EH (cell line): ENCODE measurements at regions not wholly inside any gene's neighbourhood (a gene's known extent, or its start where the extent isn't known, plus 50 kb on each side); places are given as distances from the start of the nearest gene placed in this dataset.
"Not testable (repeated sequence)": the region's sequence is repeated elsewhere in the genome, so short reads cannot be mapped to it uniquely, and the experiment has no call there.

Experiments used
- DNase-seq: peaks from one replicate; pipeline ENCODE4 v3.0.0-alpha.2; 2015; ENCODE audit warnings: low read depth

GRCh38 chr2:122020377-122020776 is 264.9 kb downstream of the TSN start:
- DNase-seq: no peak

- no peak for DNase-seq
Observed at GRCh38 chr2:122021941-122022340, 266.5 kb downstream of the TSN start.

DNA sequence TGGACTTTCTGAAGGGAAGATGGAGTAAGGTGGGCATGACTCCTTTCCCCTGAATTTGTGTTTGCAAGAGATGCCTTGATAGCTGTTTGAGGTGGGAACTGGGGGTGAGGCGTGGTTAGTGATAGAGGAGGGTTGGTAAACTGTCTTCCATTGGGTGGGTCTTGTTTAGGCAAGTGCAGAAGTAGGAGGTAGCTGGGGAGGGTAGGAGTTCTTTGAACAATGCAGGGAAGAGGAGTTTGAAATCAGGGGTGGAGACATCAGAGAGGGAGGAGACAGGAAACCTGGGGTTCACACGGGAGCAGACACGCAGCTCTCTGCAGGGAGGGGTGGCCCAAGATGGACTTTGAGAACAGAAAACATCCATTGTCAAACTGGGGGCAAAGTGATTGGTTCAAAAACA is 267.1 kb downstream of the TSN start:
- no peak for DNase-seq

DNA sequence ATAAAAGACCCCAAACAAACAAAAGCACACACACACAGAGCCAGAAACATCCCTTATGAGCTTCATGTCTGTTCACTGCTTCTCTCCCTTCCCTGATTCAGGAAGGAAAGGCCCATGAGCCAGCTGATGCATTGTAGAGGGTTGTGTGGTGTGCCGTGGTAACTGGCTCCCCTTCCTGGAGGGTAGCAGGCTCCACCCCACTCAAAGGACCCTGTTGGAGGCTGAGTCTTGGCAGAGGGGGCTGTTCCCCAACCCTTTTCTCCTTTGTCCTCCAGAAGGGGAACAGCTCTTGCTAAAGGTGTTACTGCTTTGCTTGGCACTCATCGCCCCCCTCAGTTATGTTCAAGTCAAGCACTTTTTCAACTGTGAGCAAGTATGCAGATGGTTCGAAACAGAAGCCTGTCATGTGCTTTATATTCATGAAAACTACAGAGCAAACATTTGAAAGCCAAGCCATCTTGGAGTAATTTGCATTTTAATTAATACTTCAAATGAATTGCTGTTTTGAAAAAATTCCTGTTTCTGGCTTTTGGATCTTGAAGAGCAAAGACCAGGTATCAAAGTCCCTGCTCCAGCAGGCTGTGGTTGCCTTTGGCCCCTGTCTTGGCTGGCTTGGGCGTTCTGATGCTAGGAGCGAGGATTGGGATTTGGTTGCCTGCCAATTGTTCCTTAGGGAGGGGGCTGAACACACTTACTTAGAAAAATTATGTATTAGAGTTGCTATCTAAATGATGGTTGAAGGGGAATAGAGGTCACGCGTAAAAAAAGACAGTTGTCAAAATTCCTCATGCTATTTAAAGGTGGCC is 267.8 kb downstream of the TSN start:
- no peak for DNase-seq

DNA sequence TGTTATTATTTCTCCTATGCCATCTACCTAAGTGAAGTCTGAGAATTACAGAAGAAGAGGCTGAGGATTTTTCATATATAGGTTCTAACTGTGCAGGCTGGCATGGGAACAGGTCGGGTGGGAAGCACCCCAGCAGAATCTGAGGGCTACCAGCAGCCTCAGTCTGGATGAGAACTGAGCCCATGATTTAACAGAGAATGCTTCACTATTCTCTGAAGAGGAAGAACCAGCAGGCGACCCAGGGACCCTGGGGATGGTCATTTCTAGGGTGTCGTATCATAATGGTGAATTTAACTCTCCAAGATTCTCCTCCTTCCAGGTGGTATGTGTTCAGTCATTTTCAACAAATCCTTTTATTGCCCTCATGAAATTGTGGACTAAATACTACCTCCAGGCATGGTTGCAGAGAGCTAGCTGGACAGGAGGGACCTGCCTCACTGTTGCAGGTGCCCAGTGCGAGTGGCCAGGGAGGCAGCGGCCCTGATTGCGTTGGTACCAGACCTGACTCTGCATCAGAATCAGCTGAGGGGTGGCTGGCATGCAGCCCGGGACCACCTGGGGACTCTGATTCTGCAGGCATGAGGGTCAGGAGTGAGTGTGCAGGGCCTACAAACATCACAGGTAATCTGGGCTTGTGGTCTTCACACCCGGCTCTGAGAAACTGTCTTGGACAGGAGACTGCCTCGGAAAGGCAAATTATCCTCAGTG is 272.2 kb downstream of the TSN start:
- DNase-seq: no peak

DNA sequence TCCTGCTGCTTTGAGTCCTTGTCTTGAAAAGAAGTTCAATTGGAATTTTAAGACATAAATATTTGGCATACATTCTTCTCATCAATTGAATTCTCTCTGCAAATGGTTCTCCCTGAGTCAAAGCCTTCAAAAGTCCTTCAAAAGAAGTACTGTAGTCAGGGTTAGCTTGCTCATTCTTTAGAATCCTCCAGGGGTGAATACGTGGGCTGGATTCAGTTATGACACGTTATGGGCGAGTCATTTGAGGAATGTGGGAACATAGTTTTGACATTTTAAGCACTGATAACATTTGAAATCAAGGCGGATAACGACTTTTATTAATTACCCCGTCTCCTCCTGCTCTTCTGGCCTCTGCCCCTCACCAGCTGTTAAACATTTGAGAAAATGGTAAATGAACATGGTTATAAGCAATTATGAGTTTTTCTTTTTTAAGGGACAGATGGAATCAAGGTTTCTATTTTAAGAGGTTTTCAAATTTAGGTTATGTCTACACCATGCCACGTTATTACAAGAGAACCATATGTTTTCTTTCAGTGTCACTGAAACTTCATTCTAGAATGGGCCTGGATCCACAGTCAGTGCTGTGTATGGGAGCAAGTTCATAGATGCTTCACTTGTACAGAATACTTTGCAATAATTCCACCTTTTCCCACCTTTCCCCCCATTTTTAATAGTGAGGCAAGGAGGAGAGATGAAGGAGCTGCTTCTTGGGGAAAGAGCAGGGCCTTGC is 273.1 kb downstream of the TSN start:
- peak; percentile 87 for DNase-seq

DNA sequence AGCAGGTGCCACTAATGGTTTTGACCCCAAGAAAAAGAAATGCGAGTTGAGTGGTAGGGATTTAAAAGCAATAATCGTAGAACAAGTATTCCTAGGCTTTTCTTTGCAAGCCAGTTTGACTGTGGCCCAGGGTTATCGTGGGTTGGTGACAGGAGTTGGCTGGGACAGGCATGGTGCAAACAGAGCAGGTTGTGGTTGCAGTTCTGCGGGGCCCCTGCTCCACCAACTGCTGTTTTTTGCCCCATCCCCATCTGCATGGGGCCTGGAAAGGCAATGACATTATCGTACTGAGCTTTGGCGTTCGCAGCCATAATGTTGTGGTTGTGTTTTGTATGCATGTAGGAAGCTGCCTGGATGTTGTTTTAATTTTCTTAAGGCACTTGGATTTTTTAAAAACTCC is 274.0 kb downstream of the TSN start:
- DNase-seq: no peak

- no peak for DNase-seq
Observed at GRCh38 chr2:122029945-122030344, 274.5 kb downstream of the TSN start.

- DNase-seq: peak; percentile 65
Observed at GRCh38 chr2:122031544-122032263, 276.3 kb downstream of the TSN start.

DNA sequence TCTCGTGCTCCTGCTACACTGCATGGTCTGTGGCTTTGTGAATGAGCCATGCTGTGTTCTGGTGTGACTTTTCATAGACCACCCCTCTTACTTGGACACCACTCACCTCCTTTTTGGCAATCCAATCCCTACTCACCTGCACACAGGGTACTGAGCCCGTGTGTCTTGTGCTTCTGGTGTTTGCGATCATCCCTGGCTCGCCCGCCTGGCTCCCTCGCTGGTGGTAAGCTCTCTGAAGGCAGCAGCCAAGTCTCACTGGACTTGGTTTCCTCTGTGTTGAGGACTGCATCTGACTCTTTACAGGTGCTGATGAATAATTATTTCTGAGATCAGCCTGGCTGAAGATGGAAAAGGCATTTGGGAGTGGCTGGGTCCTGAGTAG is 276.8 kb downstream of the TSN start:
- DNase-seq: no peak

DNA sequence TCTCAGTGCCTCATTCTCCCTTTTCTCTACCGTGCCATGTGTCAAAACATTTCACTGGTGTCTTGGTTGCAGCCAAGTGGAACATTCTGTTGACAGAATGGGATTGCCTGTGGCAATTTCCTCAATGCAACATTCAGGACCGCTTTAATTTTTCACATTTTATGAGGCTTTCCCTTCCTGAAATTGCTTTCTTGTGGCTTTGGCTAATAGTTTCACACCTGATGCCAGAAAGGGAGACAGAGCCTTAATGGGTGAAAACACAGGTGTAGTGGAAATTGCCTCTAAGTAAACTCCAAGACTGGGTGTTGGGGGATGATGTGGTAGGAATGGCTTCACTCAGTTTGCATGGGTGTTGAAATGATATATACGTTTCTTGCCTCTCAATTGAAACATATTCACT is 278.3 kb downstream of the TSN start:
- no peak for DNase-seq

DNA sequence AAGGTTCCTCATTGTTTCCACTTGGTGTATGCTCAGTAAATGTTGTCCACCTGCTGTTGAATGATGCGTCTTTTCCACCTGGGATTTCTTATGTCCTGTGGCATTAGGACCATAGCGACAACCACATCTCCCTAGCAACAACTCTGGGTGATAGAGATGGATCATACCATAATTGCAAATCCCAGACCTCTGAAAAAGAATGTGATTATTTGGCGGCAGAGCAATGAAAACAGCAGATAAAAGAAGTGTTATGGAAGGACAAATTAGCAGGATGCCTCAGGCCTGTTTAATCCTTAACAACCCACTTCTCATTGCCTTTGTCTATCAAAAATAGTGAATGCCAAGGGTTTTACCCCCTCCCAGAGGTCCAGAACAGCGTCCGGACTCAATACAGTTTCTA is 278.9 kb downstream of the TSN start:
- DNase-seq: no peak

- DNase-seq: no peak
Observed at GRCh38 chr2:122034777-122035176, 279.3 kb downstream of the TSN start.

DNA sequence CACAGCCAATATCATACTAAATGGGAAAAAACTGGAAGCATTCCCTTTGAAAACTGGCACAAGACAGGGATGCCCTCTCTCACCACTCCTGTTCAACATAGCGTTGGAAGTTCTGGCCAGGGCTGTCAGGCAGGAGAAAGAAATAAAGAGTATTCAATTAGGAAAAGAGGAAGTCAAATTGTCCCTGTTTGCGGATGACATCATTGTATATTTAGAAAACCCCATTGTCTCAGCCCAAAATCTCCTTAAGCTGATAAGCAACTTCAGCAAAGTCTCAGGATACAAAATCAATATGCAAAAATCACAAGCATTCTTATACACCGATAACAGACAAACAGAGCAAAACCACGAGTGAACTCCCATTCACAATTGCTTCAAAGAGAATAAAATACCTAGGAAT is 283.4 kb downstream of the TSN start:
- not testable (repeated sequence) for DNase-seq

DNA sequence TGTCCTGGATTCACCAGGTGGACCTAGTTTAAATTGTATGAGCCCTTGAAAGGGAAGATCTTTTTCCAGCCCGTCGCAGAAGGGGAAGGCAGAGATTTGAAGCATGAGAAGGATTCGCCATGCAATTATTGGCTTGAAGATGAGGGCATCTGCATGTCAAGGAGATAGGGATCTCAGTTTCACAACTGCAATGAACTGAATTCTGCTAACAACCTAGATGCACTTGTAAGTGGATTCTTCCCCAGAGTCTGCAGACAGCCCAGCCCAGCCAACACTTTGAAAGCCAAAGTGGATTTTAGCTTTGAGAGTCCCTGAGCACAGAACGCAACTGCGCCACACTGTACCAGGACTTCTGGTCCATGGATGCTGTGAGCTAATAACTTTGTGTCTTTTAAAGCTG is 286.0 kb downstream of the TSN start:
- no peak for DNase-seq

- DNase-seq: not testable (repeated sequence)
Observed at GRCh38 chr2:122051659-122052058, 296.2 kb downstream of the TSN start.

GRCh38 chr2:122055521-122055931 is 300.1 kb downstream of the TSN start:
- DNase-seq: no peak

DNA sequence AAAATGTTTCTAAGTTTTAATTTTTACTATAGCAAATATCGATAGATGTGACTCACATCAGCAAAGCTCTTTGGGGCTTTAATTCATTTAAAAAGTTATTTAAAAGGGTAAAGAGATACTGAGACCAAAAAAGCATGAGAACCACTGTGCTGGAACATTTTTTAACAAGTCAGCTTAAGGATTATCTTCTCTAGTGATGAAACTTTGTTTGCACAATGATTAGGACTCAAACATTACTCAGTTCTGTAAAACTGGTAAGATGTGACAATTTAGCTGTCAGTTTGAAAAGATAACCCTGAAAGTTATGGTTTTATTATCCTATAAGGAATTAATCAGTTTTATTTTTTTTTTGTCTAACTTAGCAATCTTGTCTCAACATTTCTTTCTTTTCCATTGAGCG is 301.4 kb downstream of the TSN start:
- DNase-seq: no peak

DNA sequence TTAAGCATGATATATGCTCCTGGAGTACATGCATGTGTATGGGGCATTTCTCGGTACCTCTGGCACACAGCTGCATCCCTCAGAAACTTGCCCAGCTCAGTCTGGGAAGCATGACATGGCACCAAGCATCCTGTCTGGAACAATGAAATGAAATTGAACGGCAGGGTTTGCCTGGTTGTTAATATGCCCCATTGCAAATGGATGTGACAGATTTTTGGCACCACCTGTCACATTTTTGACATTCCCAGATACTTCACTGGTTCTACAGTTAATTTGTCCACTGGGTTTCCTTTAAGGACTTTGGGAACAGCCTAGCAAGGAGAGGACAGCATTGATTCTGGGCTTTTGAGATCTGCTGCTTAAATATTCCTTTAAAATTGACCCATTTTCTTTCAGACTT is 305.8 kb downstream of the TSN start:
- DNase-seq: no peak

GRCh38 chr2:122061831-122062230 is 306.4 kb downstream of the TSN start:
- no peak for DNase-seq

- DNase-seq: no peak
Observed at GRCh38 chr2:122062506-122062905, 307.1 kb downstream of the TSN start.

DNA sequence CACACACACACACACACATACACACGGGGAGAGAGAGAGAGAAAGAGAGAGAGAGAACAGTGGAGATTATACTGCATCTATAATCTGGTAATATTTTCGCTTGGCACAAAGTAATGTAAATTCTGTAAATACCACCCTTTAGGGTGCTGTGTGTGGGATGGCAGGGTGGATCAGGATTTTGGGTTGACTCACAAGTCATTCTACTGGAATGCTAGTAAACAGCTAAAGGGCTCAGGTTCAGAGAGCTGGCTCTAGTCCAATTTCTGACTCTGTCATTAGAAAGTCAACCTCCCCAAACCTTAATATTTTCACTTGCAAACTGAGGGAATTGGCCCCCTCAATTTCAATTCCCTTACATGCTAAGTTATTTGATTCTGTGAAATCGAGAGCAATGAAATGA is 308.3 kb downstream of the TSN start:
- peak; percentile 46 for DNase-seq
